ENCODE measurements at regions not wholly inside any gene's neighbourhood (a gene's known extent, or its start where the extent isn't known, plus 50 kb on each side); places are given as distances from the start of the nearest gene placed in this dataset.

DNA sequence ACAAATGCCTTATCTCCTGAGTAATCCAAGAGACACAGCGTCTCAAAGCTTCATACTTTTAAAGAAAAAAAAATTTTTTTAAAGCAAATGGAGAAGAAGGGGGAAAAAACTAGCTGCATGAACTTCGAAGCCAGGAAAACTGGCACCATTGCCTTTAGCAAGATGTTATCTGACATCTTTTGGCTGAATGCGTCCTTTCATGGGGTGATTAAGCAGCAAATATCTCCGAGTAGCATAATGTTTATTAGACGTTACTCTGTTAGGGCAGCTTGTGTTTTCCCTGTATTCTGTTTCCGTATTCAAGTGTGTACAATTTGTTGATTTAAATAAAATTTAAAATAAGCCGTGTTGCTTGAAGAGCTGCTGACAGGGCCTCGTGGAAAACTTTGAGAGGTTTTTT, 76.5 kb upstream of the TSHZ2 start:
- no peak for DNase-seq

DNA sequence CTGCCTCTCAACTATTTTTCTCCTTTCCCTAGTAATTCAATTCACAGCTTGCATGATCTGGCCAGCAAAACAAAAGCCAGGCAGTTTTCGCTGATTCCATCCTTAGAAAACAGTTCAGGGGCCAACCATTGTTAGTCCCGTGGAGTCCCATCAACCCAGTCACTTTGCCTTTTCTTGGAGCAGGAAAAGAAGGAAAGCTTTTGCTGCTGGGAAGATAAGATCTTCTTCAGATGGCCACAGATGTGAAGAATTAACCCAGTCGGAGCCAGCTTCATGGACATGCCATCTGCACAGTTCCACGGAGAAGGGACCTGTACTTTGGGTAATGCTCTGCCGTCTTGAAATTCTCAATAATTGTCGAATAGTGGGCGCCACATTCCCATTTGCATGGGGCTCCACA, 76.9 kb upstream of the TSHZ2 start:
- Histone ChIP-seq H3K4me1 (ENCODE audit: control insufficient read depth in 1 of 2, insufficient read depth in 2 of 2, low read length in 2 of 2) (no peaks in the 10 kb centered on the region), H3K27ac (ENCODE audit: low read depth in 1 of 2, low read length in 2 of 2) (no peak overlapping the region), H3K36me3 (ENCODE audit: control insufficient read depth in 1 of 2, insufficient read depth in 2 of 2, low read length in 1 of 2) (no peaks in the 10 kb centered on the region), H3K27me3 (ENCODE audit: control insufficient read depth in 1 of 2, insufficient read depth in 2 of 2, low read length in 1 of 2) (no peaks in the 10 kb centered on the region), H3K9me3 (ENCODE audit: control insufficient read depth, low read length) (peaks cover 1% of the 10 kb centered on the region), H3K4me3 (ENCODE audit: low read length in 2 of 2) (no peak overlapping the region)
- intact Hi-C loops (cut with DNase I): no loop called here
- DNase-seq: no peak
- ATAC-seq (ENCODE audit: low FRiP score): no peak
- 47 to 55% methylated on average over 7 of the region's 7 CpGs for WGBS, 2 donors

More for the DNA sequence above, 76.5 kb upstream of the TSHZ2 start:
- intact Hi-C loops (cut with DNase I): no loop called here
- WGBS, 2 donors: 11 to 22% methylated on average over 8 of the region's 8 CpGs
- H3K27me3 ChIP-seq (ENCODE audit: control insufficient read depth in 1 of 2, insufficient read depth in 2 of 2, low read length in 1 of 2): no peaks in the 10 kb centered on the region
- no peak overlapping the region for H3K27ac ChIP-seq (ENCODE audit: low read depth in 1 of 2, low read length in 2 of 2)
- peaks cover 1% of the 10 kb centered on the region for H3K9me3 ChIP-seq (ENCODE audit: control insufficient read depth, low read length)
- no peaks in the 10 kb centered on the region for H3K4me1 ChIP-seq (ENCODE audit: control insufficient read depth in 1 of 2, insufficient read depth in 2 of 2, low read length in 2 of 2)
- ATAC-seq (ENCODE audit: low FRiP score): no peak
- H3K36me3 ChIP-seq (ENCODE audit: control insufficient read depth in 1 of 2, insufficient read depth in 2 of 2, low read length in 1 of 2): no peaks in the 10 kb centered on the region
- no peak overlapping the region for H3K4me3 ChIP-seq (ENCODE audit: low read length in 2 of 2)

DNA sequence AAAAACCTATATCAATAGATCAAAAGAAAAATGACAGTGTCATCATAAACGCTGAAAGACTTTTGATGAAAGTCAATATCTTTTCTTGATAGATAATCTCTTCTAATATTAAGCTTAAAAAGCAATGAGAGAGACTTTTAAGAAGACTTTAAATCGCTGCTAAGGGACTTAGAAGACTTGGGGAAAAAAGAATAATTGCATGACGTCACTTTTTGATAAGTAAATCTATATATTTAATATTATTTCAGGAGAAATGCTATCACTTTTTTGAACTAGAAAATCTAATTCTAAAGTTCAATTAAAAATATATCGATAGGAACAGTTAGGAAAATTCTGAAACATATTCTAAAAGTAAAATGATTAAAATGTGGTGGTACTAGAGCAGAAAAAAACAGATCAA, 78.7 kb upstream of the TSHZ2 start:
- Histone ChIP-seq H3K27me3 (ENCODE audit: control insufficient read depth in 1 of 2, insufficient read depth in 2 of 2, low read length in 1 of 2) (no peaks in the 10 kb centered on the region), H3K4me3 (ENCODE audit: low read length in 2 of 2) (no peak overlapping the region), H3K9me3 (ENCODE audit: control insufficient read depth, low read length) (peaks cover 1% of the 10 kb centered on the region), H3K27ac (ENCODE audit: low read depth in 1 of 2, low read length in 2 of 2) (no peak overlapping the region), H3K4me1 (ENCODE audit: control insufficient read depth in 1 of 2, insufficient read depth in 2 of 2, low read length in 2 of 2) (no peaks in the 10 kb centered on the region), H3K36me3 (ENCODE audit: control insufficient read depth in 1 of 2, insufficient read depth in 2 of 2, low read length in 1 of 2) (no peaks in the 10 kb centered on the region)
- WGBS, 2 donors: 81 to 82% methylated on average over 4 of the region's 4 CpGs
- DNase-seq (no peak), ATAC-seq (ENCODE audit: low FRiP score) (no peak)
- intact Hi-C loops (cut with DNase I): no loop called here

DNA sequence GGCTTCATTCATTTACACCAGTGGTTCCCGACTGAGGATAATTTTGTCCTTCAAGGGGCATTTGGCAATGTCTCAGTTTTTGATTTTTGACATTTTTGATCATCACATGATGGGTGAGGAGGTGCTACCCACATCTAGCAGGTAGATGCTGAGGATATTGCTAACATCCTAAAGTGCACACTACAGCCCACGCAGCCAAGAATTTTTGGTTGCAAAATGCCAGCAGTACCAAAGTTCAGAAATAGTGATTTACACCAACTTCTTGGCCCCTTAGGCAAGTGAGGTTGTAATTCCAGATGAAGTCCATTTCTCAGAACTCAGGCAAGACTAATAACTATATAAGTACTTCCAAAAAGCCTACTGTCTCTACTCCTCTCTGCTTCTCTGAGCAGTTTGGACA, 80.1 kb upstream of the TSHZ2 start:
- intact Hi-C loops (cut with DNase I): no loop called here
- Histone ChIP-seq H3K4me1 (ENCODE audit: control insufficient read depth in 1 of 2, insufficient read depth in 2 of 2, low read length in 2 of 2) (no peaks in the 10 kb centered on the region), H3K27me3 (ENCODE audit: control insufficient read depth in 1 of 2, insufficient read depth in 2 of 2, low read length in 1 of 2) (no peaks in the 10 kb centered on the region), H3K4me3 (ENCODE audit: low read length in 2 of 2) (no peak overlapping the region), H3K9me3 (ENCODE audit: control insufficient read depth, low read length) (peaks cover 1% of the 10 kb centered on the region), H3K36me3 (ENCODE audit: control insufficient read depth in 1 of 2, insufficient read depth in 2 of 2, low read length in 1 of 2) (no peaks in the 10 kb centered on the region), H3K27ac (ENCODE audit: low read depth in 1 of 2, low read length in 2 of 2) (no peak overlapping the region)
- ATAC-seq (ENCODE audit: low FRiP score) (no peak), DNase-seq (no peak)
- WGBS, 2 donors: 65 to 73% methylated on average over 2 of the region's 2 CpGs

DNA sequence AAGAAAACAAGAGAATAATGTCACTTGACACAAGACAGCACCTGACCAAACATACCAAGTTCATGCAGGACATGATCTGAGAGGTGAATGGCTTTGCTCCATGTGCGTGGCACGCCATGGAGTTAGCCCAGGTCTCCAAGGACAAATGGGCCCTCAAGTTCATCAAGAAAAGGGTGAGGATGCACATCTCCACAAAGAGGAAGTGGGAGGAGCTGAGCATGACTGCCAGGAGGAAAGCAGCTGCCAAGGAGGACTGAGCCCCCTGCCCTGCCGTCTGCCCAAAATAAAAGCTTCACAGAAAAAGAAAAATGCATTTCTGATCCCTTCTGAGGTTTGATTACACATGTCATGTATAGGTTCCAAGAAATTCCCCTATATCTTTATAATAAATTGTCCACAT, 82.0 kb upstream of the TSHZ2 start:
- intact Hi-C loops (cut with DNase I): no loop called here
- no peaks in the 10 kb centered on the region for H3K27me3 ChIP-seq (ENCODE audit: control insufficient read depth in 1 of 2, insufficient read depth in 2 of 2, low read length in 1 of 2)
- DNase-seq (no peak), ATAC-seq (ENCODE audit: low FRiP score) (no peak)
- H3K27ac ChIP-seq (ENCODE audit: low read depth in 1 of 2, low read length in 2 of 2): no peak overlapping the region
- no peaks in the 10 kb centered on the region for H3K9me3 ChIP-seq (ENCODE audit: control insufficient read depth, low read length)
- H3K36me3 ChIP-seq (ENCODE audit: control insufficient read depth in 1 of 2, insufficient read depth in 2 of 2, low read length in 1 of 2): no peaks in the 10 kb centered on the region
- H3K4me1 ChIP-seq (ENCODE audit: control insufficient read depth in 1 of 2, insufficient read depth in 2 of 2, low read length in 2 of 2): no peaks in the 10 kb centered on the region
- no peak overlapping the region for H3K4me3 ChIP-seq (ENCODE audit: low read length in 2 of 2)
- WGBS, 2 donors: 65 to 70% methylated on average over 3 of the region's 3 CpGs

DNA sequence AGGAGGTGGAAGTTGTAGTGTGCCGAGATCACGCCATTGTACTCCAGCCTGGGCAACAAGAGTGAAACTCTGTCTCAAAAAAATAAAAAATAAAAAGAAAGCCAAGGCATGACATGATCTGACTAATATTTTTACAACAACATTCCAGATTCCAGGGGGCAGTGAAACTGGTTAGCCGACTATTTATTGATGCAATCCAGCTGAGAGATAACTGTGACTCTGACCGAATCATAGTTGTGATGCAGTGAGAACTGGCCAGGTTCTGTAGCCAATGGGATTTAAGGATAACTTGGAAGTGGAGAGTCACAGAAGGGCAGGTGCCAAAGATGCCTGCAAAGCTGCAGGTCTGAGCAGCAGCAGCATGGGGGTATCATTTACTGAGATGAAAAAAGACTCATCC, 82.9 kb upstream of the TSHZ2 start:
- no peaks in the 10 kb centered on the region for H3K9me3 ChIP-seq (ENCODE audit: control insufficient read depth, low read length)
- ATAC-seq (ENCODE audit: low FRiP score) (no peak), DNase-seq (no peak)
- H3K27ac ChIP-seq (ENCODE audit: low read depth in 1 of 2, low read length in 2 of 2): no peak overlapping the region
- H3K36me3 ChIP-seq (ENCODE audit: control insufficient read depth in 1 of 2, insufficient read depth in 2 of 2, low read length in 1 of 2): no peaks in the 10 kb centered on the region
- H3K4me3 ChIP-seq (ENCODE audit: low read length in 2 of 2): no peak overlapping the region
- no peaks in the 10 kb centered on the region for H3K4me1 ChIP-seq (ENCODE audit: control insufficient read depth in 1 of 2, insufficient read depth in 2 of 2, low read length in 2 of 2)
- intact Hi-C loops (cut with DNase I): no loop called here
- 31 to 38% methylated on average over 4 of the region's 4 CpGs for WGBS, 2 donors
- H3K27me3 ChIP-seq (ENCODE audit: control insufficient read depth in 1 of 2, insufficient read depth in 2 of 2, low read length in 1 of 2): no peaks in the 10 kb centered on the region

DNA sequence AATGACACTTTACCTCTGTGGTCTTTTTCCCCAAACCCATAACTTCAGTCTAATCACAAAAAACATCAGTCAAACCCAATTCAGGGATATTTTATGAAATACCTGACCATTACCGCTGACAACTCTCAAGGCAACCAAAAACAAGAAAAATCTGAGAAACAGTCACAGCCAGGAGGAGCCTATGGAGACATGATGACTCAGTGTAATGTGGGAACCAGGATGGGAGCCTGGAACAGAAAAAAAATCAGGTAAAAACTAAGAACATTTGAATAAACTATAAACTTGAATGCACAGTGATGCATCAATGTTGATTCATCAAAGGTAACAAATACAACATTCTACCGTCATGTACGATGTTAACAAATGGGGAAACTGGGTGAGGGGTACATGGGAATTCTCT, 84.1 kb upstream of the TSHZ2 start:
- Histone ChIP-seq H3K4me1 (ENCODE audit: control insufficient read depth in 1 of 2, insufficient read depth in 2 of 2, low read length in 2 of 2) (no peaks in the 10 kb centered on the region), H3K9me3 (ENCODE audit: control insufficient read depth, low read length) (no peaks in the 10 kb centered on the region), H3K36me3 (ENCODE audit: control insufficient read depth in 1 of 2, insufficient read depth in 2 of 2, low read length in 1 of 2) (no peaks in the 10 kb centered on the region), H3K4me3 (ENCODE audit: low read length in 2 of 2) (no peak overlapping the region), H3K27me3 (ENCODE audit: control insufficient read depth in 1 of 2, insufficient read depth in 2 of 2, low read length in 1 of 2) (no peaks in the 10 kb centered on the region), H3K27ac (ENCODE audit: low read depth in 1 of 2, low read length in 2 of 2) (no peak overlapping the region)
- 86 to 91% methylated on average over 3 of the region's 3 CpGs for WGBS, 2 donors
- intact Hi-C loops (cut with DNase I): no loop called here
- ATAC-seq (ENCODE audit: low FRiP score): no peak
- DNase-seq: no peak

DNA sequence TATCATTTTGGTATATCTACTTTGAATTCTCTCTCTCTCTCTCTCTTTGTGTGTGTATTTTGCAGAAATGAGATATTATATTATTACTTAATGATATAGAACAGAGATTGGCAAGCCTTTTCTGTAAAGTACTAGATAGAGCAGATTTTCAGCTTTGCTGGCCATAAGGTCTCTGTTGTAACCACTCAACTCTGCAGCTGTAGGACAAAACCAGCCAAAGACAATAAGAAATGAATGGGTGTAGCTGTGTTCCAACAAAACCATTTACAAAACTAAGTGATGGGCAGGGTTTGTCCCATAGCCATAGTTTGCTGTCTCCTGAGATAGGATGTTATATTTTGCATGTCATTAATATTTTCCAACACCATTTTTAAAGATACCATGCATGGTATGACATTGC, 91.2 kb upstream of the TSHZ2 start:
- no peak for ATAC-seq (ENCODE audit: low FRiP score)
- no peaks in the 10 kb centered on the region for H3K36me3 ChIP-seq (ENCODE audit: control insufficient read depth in 1 of 2, insufficient read depth in 2 of 2, low read length in 1 of 2)
- H3K27me3 ChIP-seq (ENCODE audit: control insufficient read depth in 1 of 2, insufficient read depth in 2 of 2, low read length in 1 of 2): no peaks in the 10 kb centered on the region
- no peak for DNase-seq
- H3K9me3 ChIP-seq (ENCODE audit: control insufficient read depth, low read length): no peaks in the 10 kb centered on the region
- H3K27ac ChIP-seq (ENCODE audit: low read depth in 1 of 2, low read length in 2 of 2): no peak overlapping the region
- no peaks in the 10 kb centered on the region for H3K4me1 ChIP-seq (ENCODE audit: control insufficient read depth in 1 of 2, insufficient read depth in 2 of 2, low read length in 2 of 2)
- H3K4me3 ChIP-seq (ENCODE audit: low read length in 2 of 2): no peak overlapping the region
- intact Hi-C loops (cut with DNase I): no loop called here

DNA sequence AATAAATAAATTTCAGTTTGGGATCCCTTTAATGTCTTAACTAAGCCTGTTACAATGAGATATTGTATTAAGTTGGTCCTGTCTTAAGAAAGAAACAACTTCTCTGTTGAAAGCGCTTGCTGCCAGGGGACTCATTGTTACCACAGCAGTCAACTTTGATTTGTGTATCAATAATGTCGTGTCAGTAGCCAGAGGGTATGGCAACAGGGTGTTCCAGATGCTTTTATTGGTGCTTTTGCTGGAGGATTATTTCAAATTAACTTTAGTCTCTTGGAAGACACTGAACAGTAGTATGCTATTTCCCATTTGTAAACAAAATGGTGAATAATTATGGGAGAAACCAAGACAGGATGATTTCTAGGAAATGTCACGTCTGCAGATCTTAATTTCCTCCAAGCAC, 91.9 kb upstream of the TSHZ2 start:
- WGBS, 2 donors: 21 to 37% methylated on average over 3 of the region's 3 CpGs
- no peak overlapping the region for H3K27ac ChIP-seq (ENCODE audit: low read depth in 1 of 2, low read length in 2 of 2)
- no peaks in the 10 kb centered on the region for H3K36me3 ChIP-seq (ENCODE audit: control insufficient read depth in 1 of 2, insufficient read depth in 2 of 2, low read length in 1 of 2)
- no peak overlapping the region for H3K4me3 ChIP-seq (ENCODE audit: low read length in 2 of 2)
- no peak for ATAC-seq (ENCODE audit: low FRiP score)
- H3K9me3 ChIP-seq (ENCODE audit: control insufficient read depth, low read length): no peaks in the 10 kb centered on the region
- H3K27me3 ChIP-seq (ENCODE audit: control insufficient read depth in 1 of 2, insufficient read depth in 2 of 2, low read length in 1 of 2): no peaks in the 10 kb centered on the region
- no peaks in the 10 kb centered on the region for H3K4me1 ChIP-seq (ENCODE audit: control insufficient read depth in 1 of 2, insufficient read depth in 2 of 2, low read length in 2 of 2)
- intact Hi-C loops (cut with DNase I): no loop called here
- no peak for DNase-seq
